Mesendoderm (in vitro differentiated cells): ENCODE measurements at regions not wholly inside any gene's neighbourhood (a gene's known extent, or its start where the extent isn't known, plus 50 kb on each side); places are given as distances from the start of the nearest gene placed in this dataset.
"Not testable (repeated sequence)": the region's sequence is repeated elsewhere in the genome, so short reads cannot be mapped to it uniquely, and the experiment has no call there.

Experiments used
- DNase-seq: peaks from one replicate; pipeline ENCODE4 v3.0.0; 2013
- H2AK5ac ChIP-seq: 2 replicates; pipeline ENCODE4 v1.6.1; 2013; ENCODE audit warnings: low read length, inconsistent platforms
- H2BK120ac ChIP-seq: 2 replicates; pipeline ENCODE4 v1.6.1; 2013; ENCODE audit warnings: low read depth, mild to moderate bottlenecking, low read length, moderate library complexity, mixed read lengths
- H2BK15ac ChIP-seq: replicated peaks from 2 replicates; pipeline ENCODE4 v1.6.1; 2013; ENCODE audit warnings: low read depth, mild to moderate bottlenecking, moderate library complexity
- H2BK5ac ChIP-seq: 2 replicates; pipeline ENCODE4 v1.6.1; 2013; ENCODE audit warnings: low read length, inconsistent platforms
- H3K18ac ChIP-seq: 2 replicates; pipeline ENCODE4 v1.6.1; 2013; ENCODE audit warnings: mild to moderate bottlenecking, low read length, mixed read lengths
- H3K23ac ChIP-seq: one replicate; pipeline ENCODE4 v1.6.1; 2013; ENCODE audit warnings: low read length
- H3K27ac ChIP-seq: 2 replicates; pipeline ENCODE4 v1.5.1; 2013; ENCODE audit warnings: low read depth, mild to moderate bottlenecking, inconsistent platforms, low read length, moderate library complexity
- H3K27me3 ChIP-seq: 2 replicates; pipeline ENCODE4 v1.6.1; 2013; ENCODE audit warnings: low read length, control low read depth, mild to moderate bottlenecking, inconsistent platforms; ENCODE audit not compliant: insufficient read depth, poor library complexity
- H3K36me3 ChIP-seq: 2 replicates; pipeline ENCODE4 v1.6.1; 2013; ENCODE audit warnings: low read length, inconsistent platforms; ENCODE audit not compliant: control insufficient read depth, insufficient read depth
- H3K4ac ChIP-seq: one replicate; pipeline ENCODE4 v1.6.1; 2013; ENCODE audit warnings: low read depth, mild to moderate bottlenecking, low read length, moderate library complexity
- H3K4me1 ChIP-seq: 2 replicates; pipeline ENCODE4 v1.6.1; 2013; ENCODE audit warnings: low read depth, low read length, inconsistent platforms; ENCODE audit not compliant: control insufficient read depth
- H3K4me2 ChIP-seq: 2 replicates; pipeline ENCODE4 v1.6.1; 2013; ENCODE audit warnings: low read length
- H3K4me3 ChIP-seq: 2 replicates; pipeline ENCODE4 v1.5.1; 2013; ENCODE audit warnings: mild to moderate bottlenecking, low read length
- H3K56ac ChIP-seq: one replicate; pipeline ENCODE4 v1.6.1; 2013; ENCODE audit warnings: low read length
- H3K79me1 ChIP-seq: 2 replicates; pipeline ENCODE4 v1.6.1; 2013; ENCODE audit warnings: low read length, inconsistent platforms
- H3K79me2 ChIP-seq: 2 replicates; pipeline ENCODE4 v1.6.1; 2013; ENCODE audit warnings: mild to moderate bottlenecking, low read length; ENCODE audit not compliant: control insufficient read depth, insufficient read depth
- H3K9ac ChIP-seq: 2 replicates; pipeline ENCODE4 v1.6.1; 2013; ENCODE audit warnings: low read length, inconsistent platforms
- H4K5ac ChIP-seq: one replicate; pipeline ENCODE4 v1.6.1; 2013; ENCODE audit warnings: low read length
- H4K8ac ChIP-seq: one replicate; pipeline ENCODE4 v1.6.1; 2013; ENCODE audit warnings: low read depth, mild to moderate bottlenecking, control low read depth, low read length, moderate library complexity
- WGBS: extraction: QIAGEN DNeasy Blood & Tissue Kit; methylation state at CpG from one replicate; pipeline ENCODE4 v1.1.7; 2013; ENCODE audit warnings: low lambda C conversion rate, missing lambda C conversion rate; ENCODE audit not compliant: insufficient coverage; ENCODE audit errors: extremely low coverage; 5-methylcytosine and 5-hydroxymethylcytosine counted together

GRCh38 chr6:154321-155092 lies 137.8 kb upstream of the DUSP22 start:
- not testable (repeated sequence) for H4K5ac ChIP-seq, H3K4me2 ChIP-seq, H3K27me3 ChIP-seq, H3K27ac ChIP-seq, H3K4me1 ChIP-seq, H3K79me2 ChIP-seq, H3K18ac ChIP-seq, H3K4ac ChIP-seq, H2AK5ac ChIP-seq, H3K36me3 ChIP-seq, H3K23ac ChIP-seq, H3K4me3 ChIP-seq, H2BK120ac ChIP-seq, H4K8ac ChIP-seq, H2BK5ac ChIP-seq, H3K56ac ChIP-seq, H3K79me1 ChIP-seq, H3K9ac ChIP-seq, DNase-seq, H2BK15ac ChIP-seq
- no CpG with 5 or more reads among the region's 9 CpGs for WGBS

DNA sequence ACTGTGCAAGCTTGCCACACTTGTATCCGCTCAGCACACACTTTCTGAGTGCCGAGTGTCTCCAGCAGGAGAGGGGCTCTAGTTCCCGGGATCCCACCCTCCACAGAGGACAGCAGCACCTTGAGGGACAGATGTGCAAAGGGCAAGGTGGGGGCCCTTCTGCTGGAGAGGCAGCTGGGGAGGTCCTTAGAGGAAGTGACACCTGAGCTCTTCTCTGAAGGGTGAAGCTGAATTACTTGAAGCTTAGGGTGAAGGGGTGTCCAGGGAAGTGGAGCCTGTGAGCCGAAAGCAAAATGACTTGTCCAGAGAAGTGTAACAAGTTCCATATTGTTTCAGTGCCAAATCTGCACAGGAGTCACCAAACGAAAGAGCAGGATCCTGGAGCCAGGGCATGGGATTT lies 136.3 kb upstream of the DUSP22 start:
- H3K79me1 ChIP-seq: no peaks in the 10 kb centered on the region
- no peak overlapping the region for H3K9ac ChIP-seq
- no peak overlapping the region for H3K4me3 ChIP-seq
- H4K5ac ChIP-seq: no peak overlapping the region
- no CpG with 5 or more reads among the region's 5 CpGs for WGBS
- no peak overlapping the region for H3K56ac ChIP-seq
- H4K8ac ChIP-seq: no peak overlapping the region
- H3K27me3 ChIP-seq: no peaks in the 10 kb centered on the region
- no peaks in the 10 kb centered on the region for H3K36me3 ChIP-seq
- H2AK5ac ChIP-seq: no peak overlapping the region
- H3K79me2 ChIP-seq: no peaks in the 10 kb centered on the region
- no peak overlapping the region for H2BK5ac ChIP-seq
- H2BK15ac ChIP-seq: no peak overlapping the region
- no peak overlapping the region for H3K18ac ChIP-seq
- no peak for DNase-seq
- H3K4ac ChIP-seq: no peak overlapping the region
- no peak overlapping the region for H3K27ac ChIP-seq
- H3K23ac ChIP-seq: no peak overlapping the region
- no peak overlapping the region for H2BK120ac ChIP-seq
- H3K4me2 ChIP-seq: no peak overlapping the region
- H3K4me1 ChIP-seq: no peaks in the 10 kb centered on the region

DNA sequence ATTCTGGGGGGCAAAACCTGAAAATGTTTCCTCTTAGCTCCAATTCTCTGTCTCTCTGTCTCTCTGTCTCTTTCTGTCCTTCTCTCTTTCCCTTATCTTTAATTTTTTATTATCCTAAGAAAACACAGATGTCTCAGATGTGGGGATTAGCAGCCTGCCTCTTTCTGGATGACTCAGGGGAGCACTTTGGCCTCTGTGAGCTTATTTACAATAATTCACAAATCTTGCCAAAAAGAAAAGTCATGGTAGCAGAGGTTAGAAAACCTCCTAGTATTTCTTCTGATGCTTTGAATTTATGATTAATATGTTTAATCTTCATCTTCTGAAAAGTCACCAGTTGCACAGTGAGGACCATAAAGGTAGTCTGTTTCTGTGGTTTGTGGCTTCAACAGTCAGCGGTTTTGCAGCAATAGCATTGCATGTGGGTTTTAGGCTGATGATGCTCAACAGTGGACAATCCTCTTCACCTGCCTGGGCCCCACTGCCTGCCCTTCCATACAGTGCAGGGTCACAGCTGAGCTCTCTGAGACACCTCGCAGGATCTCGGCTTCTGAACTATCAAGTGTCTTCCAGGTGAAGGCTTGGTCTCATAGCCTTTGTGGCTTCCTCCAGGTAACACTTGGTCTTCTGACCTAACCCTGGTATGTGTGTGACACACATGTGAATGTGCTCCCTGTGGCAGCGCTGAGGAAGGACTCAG lies 135.7 kb upstream of the DUSP22 start:
- H3K79me1 ChIP-seq, H3K18ac ChIP-seq, DNase-seq, H2AK5ac ChIP-seq, H4K8ac ChIP-seq, H3K27ac ChIP-seq, H3K36me3 ChIP-seq, H2BK15ac ChIP-seq, H3K4ac ChIP-seq, H3K23ac ChIP-seq, H3K4me1 ChIP-seq, H2BK5ac ChIP-seq, H3K79me2 ChIP-seq, H4K5ac ChIP-seq, H3K56ac ChIP-seq, H3K4me3 ChIP-seq, H3K4me2 ChIP-seq, H3K27me3 ChIP-seq, H2BK120ac ChIP-seq, H3K9ac ChIP-seq: not testable (repeated sequence)
- WGBS: no CpG with 5 or more reads among the region's 4 CpGs

GRCh38 chr6:157176-157575 lies 135.1 kb upstream of the DUSP22 start:
- H3K79me1 ChIP-seq, H3K9ac ChIP-seq, H3K4me3 ChIP-seq, H2AK5ac ChIP-seq, DNase-seq, H3K18ac ChIP-seq, H3K4me2 ChIP-seq, H3K27ac ChIP-seq, H2BK5ac ChIP-seq, H2BK15ac ChIP-seq, H3K4ac ChIP-seq, H4K8ac ChIP-seq, H4K5ac ChIP-seq, H3K56ac ChIP-seq, H3K23ac ChIP-seq, H3K36me3 ChIP-seq, H3K79me2 ChIP-seq, H2BK120ac ChIP-seq, H3K27me3 ChIP-seq, H3K4me1 ChIP-seq: not testable (repeated sequence)
- no CpG with 5 or more reads among the region's 4 CpGs for WGBS

DNA sequence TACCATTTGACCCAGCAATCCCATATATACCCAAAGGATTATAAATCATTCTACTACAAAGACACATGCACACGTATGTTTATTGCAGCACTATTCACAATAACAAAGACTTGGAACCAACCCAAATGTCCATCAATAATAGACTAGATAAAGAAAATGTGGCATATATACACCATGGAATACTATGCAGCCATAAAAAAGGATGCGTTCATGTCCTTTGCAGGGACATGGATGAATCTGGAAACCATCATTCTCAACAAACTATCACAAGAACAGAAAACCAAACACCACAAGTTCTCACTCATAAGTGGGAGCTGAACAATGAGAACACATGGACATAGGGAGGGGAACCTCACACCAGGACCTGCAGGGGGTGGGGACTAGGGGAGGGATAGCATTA lies 130.6 kb upstream of the DUSP22 start:
- H3K36me3 ChIP-seq, H3K27me3 ChIP-seq, H2BK120ac ChIP-seq, H4K5ac ChIP-seq, H2BK5ac ChIP-seq, H3K79me2 ChIP-seq, H4K8ac ChIP-seq, H3K56ac ChIP-seq, H3K9ac ChIP-seq, H3K23ac ChIP-seq, H2BK15ac ChIP-seq, H3K79me1 ChIP-seq, H3K4me3 ChIP-seq, H3K4me2 ChIP-seq, H3K18ac ChIP-seq, H3K4ac ChIP-seq, DNase-seq, H3K27ac ChIP-seq, H2AK5ac ChIP-seq, H3K4me1 ChIP-seq: not testable (repeated sequence)
- WGBS: no CpG with 5 or more reads among the region's 2 CpGs
